HepG2 (cell line): ENCODE measurements at regions not wholly inside any gene's neighbourhood (a gene's known extent, or its start where the extent isn't known, plus 50 kb on each side); places are given as distances from the start of the nearest gene placed in this dataset.

Source experiments
- ATAC-seq: fragments of 200-7000 bp; cut with Tn5 transposase; 3 replicates; pipeline ENCODE4 v1.9.1; 2020; ENCODE audit warnings: mild to moderate bottlenecking, moderate library complexity
- BruUV-seq: library from RNA; stranded (reverse); fragments of 400-500 nt; replicated peaks from 2 replicates; lab custom pipeline; 2021; lab: Mats Ljungman, UMichigan
- CTCF ChIA-PET: fragments of 300-600 bp; formaldehyde crosslinking; extraction: SDS; loops from one replicate; lab custom pipeline; 2021; ENCODE audit warnings: low total read pairs, inconsistent platforms, low intra/inter-chr PET ratio; lab: Yijun Ruan, JAX
- POLR2A ChIA-PET: fragments of 350-600 bp; sonication (Branson Sonifier 250); formaldehyde crosslinking; loops from one replicate; lab custom pipeline; 2020; ENCODE audit warnings: antibody characterized with exemption, inconsistent platforms; lab: Yijun Ruan, JAX
- DNase-seq: peaks from one replicate; pipeline ENCODE4 v3.0.0-alpha.2; 2015; ENCODE audit warnings: low spot score
- FAIRE-seq: peaks from 3 replicates; lab custom pipeline; 2011; peaks lifted over from hg19 to GRCh38; lab: Jason Lieb, UNC
- H2AFZ ChIP-seq: one replicate; pipeline ENCODE4 v1.6.1; 2011; ENCODE audit warnings: low read length, inconsistent platforms
- H3K27ac ChIP-seq: fragments of 300-600 bp; 3 replicates; pipeline ENCODE4 v1.8.0; 2011; ENCODE audit warnings: mixed run types, mild to moderate bottlenecking, mixed read lengths, low read length, inconsistent platforms; ENCODE audit not compliant: insufficient read depth; ENCODE audit errors: extremely low read length
- H3K27me3 ChIP-seq, 2 experiments: fragments of 200-600 bp in 1 of 2; 2 replicates in 1 of 2; 3 replicates in 1 of 2; pipeline versions ENCODE4 v1.6.0 to v1.8.0; 2011; ENCODE audit warnings: low read length in 2 of 2, mild to moderate bottlenecking in 2 of 2, moderate library complexity in 2 of 2, inconsistent platforms in 1 of 2; ENCODE audit not compliant: insufficient read depth in 2 of 2, control insufficient read depth in 1 of 2
- H3K36me3 ChIP-seq, 2 experiments: fragments of 200-600 bp in 1 of 2; replicated peaks in 1 of 2; 2 replicates in 1 of 2; 3 replicates in 1 of 2; pipeline versions ENCODE4 v1.5.1 to v1.8.0; 2011; ENCODE audit warnings: low read length in 2 of 2, inconsistent platforms in 1 of 2; ENCODE audit not compliant: insufficient read depth in 2 of 2, control insufficient read depth in 1 of 2
- H3K4me1 ChIP-seq: 2 replicates; pipeline ENCODE4 v1.5.1; 2012; ENCODE audit warnings: low read length, inconsistent platforms; ENCODE audit not compliant: insufficient read depth
- H3K4me2 ChIP-seq: 2 replicates; pipeline ENCODE4 v1.6.0; 2011; ENCODE audit warnings: low read depth, low read length, inconsistent platforms
- H3K4me3 ChIP-seq, 3 experiments: fragments of 200-600 bp in 1 of 3; sonication (generic), shearing (Covaris generic) in 1 of 3; replicated peaks in 1 of 3; 2 replicates each; pipeline ENCODE4 v1.5.1; 2011 to 2016; ENCODE audit warnings: low read length in 3 of 3, inconsistent platforms in 2 of 3, low read depth in 2 of 3, mild to moderate bottlenecking in 2 of 3, control low read depth in 1 of 3, mixed read lengths in 1 of 3; ENCODE audit not compliant: insufficient read depth in 1 of 3
- H3K79me2 ChIP-seq: one replicate; pipeline ENCODE4 v1.6.1; 2011; ENCODE audit warnings: low read length, inconsistent platforms; ENCODE audit not compliant: insufficient read depth
- H3K9ac ChIP-seq: 2 replicates; pipeline ENCODE4 v1.6.0; 2011; ENCODE audit warnings: mild to moderate bottlenecking, low read depth, low read length, inconsistent platforms; ENCODE audit not compliant: insufficient read depth
- H3K9me3 ChIP-seq: 2 replicates; pipeline ENCODE4 v1.5.1; 2012; ENCODE audit warnings: mild to moderate bottlenecking, low read length
- H4K20me1 ChIP-seq: 2 replicates; pipeline ENCODE4 v1.6.0; 2011; ENCODE audit warnings: inconsistent platforms, mild to moderate bottlenecking, low read length, moderate library complexity; ENCODE audit not compliant: insufficient read depth
- ATRX ChIP-seq: sonication (generic); formaldehyde crosslinking; IDR thresholded peaks from 2 replicates; pipeline ENCODE4 v1.4.0; 2020; ENCODE audit warnings: missing genetic modification reagents, borderline replicate concordance
- RFX1 ChIP-seq: fragments of 450-650 bp; IDR thresholded peaks from 2 replicates; pipeline ENCODE4 v1.6.1; 2017
- TEAD2 ChIP-seq: sonication (generic); formaldehyde crosslinking; IDR thresholded peaks from 2 replicates; pipeline ENCODE4 v1.9.0; 2021; ENCODE audit warnings: missing genetic modification reagents
- ZNF3 ChIP-seq: IDR thresholded peaks from 2 replicates; pipeline ENCODE4 v1.7.0; 2017; ENCODE audit warnings: inconsistent platforms
- ZNF550 ChIP-seq: sonication (generic); formaldehyde crosslinking; IDR thresholded peaks from 2 replicates; pipeline ENCODE4 v1.4.0; 2020; ENCODE audit warnings: mild to moderate bottlenecking, missing genetic modification reagents, borderline replicate concordance
- ZNF567 ChIP-seq: sonication (generic); formaldehyde crosslinking; IDR thresholded peaks from 2 replicates; pipeline ENCODE4 v1.8.1; 2023; ENCODE audit warnings: mild to moderate bottlenecking, missing genetic modification reagents, borderline replicate concordance
- ZNF629 ChIP-seq: sonication (generic); formaldehyde crosslinking; conservative IDR thresholded peaks from 2 replicates; pipeline ENCODE4 v1.5.0; 2020; ENCODE audit warnings: missing genetic modification reagents
- ZNF766 ChIP-seq: sonication (generic); formaldehyde crosslinking; IDR thresholded peaks from 2 replicates; pipeline ENCODE4 v1.5.0; 2020; ENCODE audit warnings: missing genetic modification reagents, borderline replicate concordance
- ZSCAN25 ChIP-seq: sonication (generic); formaldehyde crosslinking; IDR thresholded peaks from 2 replicates; pipeline ENCODE4 v1.8.0; 2022; ENCODE audit warnings: mild to moderate bottlenecking, missing genetic modification reagents
- WGBS: methylation state at CpG from one replicate; pipeline ENCODE4 v1.1.6; 2017; ENCODE audit warnings: low lambda C conversion rate; 5-methylcytosine and 5-hydroxymethylcytosine counted together
- in situ Hi-C: cut with HindIII; loops from 2 replicates; pipeline ENCODE4 v1.10.0; 2017; ENCODE audit warnings: low pct_unique_long_range_greater_than_20kb; ENCODE audit not compliant: extremely low pct_ligation_motif_present
- intact Hi-C: fragments of 100-400 bp; cut with micrococcal nuclease; formaldehyde crosslinking; loops from one replicate; pipeline ENCODE4 v1.10.0; 2022; ENCODE audit not compliant: unreplicated experiment
- TF ChIP-seq, protein P1 (sequence below): sonication (generic); formaldehyde crosslinking; IDR thresholded peaks from 2 replicates; pipeline ENCODE4 v1.4.0; 2020; ENCODE audit warnings: mild to moderate bottlenecking, missing genetic modification reagents
- TF ChIP-seq, protein P2 (sequence below): sonication (generic); formaldehyde crosslinking; IDR thresholded peaks from 2 replicates; pipeline ENCODE4 v1.5.1; 2020; ENCODE audit warnings: missing genetic modification reagents, mild to moderate bottlenecking, borderline replicate concordance
- TF ChIP-seq, protein P3 (sequence below), 2 experiments: sonication (generic) in 1 of 2; formaldehyde crosslinking in 1 of 2; IDR thresholded peaks; 2 replicates each; pipeline versions ENCODE4 v1.4.0 to v1.6.1; 2016 to 2020; ENCODE audit warnings: borderline replicate concordance in 1 of 2, low read depth in 1 of 2, mild to moderate bottlenecking in 1 of 2, missing genetic modification reagents in 1 of 2
- TF ChIP-seq, protein P4 (sequence below): sonication (generic); formaldehyde crosslinking; IDR thresholded peaks from 2 replicates; pipeline ENCODE4 v1.4.0; 2020; ENCODE audit warnings: mild to moderate bottlenecking, missing genetic modification reagents

DNA sequence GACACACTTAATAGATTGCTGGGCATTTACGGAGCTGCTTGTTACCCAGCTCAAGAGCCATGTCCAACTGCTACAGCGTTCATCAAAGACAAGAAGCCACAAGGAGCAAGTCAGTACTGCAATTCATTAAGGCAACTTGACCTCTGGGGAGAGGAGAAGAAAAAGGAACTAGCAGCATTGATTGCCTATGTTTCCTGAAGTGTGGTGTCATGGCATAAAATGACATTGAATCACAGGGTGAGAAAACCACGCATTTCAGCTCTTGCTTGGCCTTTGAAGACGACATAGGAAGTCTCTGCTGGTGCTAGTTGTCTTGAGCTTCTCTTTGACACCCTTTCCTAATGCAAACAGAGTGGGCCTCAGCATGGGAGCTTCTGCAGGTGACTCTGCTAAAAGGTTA, 139.1 kb downstream of the CDH26 start:
- H4K20me1 ChIP-seq = no peaks in the 10 kb centered on the region
- in situ Hi-C loops (no loop called here), intact Hi-C loops (no loop called here)
- FAIRE-seq = no peak
- 5% methylated on average over 4 of the region's 4 CpGs for WGBS
- H3K4me2 ChIP-seq = no peak overlapping the region
- no peak for DNase-seq
- no peaks in the 10 kb centered on the region for H3K27me3 ChIP-seq
- H3K4me3 ChIP-seq = no peak overlapping the region
- H3K9ac ChIP-seq = no peak overlapping the region
- H3K27ac ChIP-seq = no peak overlapping the region
- no peaks in the 10 kb centered on the region for H3K36me3 ChIP-seq
- no peak for ATAC-seq
- H3K4me1 ChIP-seq = no peaks in the 10 kb centered on the region
- H3K79me2 ChIP-seq = no peaks in the 10 kb centered on the region
- H3K9me3 ChIP-seq = peaks cover 24% of the 10 kb centered on the region
- H2AFZ ChIP-seq = no peak overlapping the region
- BruUV-seq = no TSS peak
- ChIA-PET POLR2A (no interaction called here), CTCF (no interaction called here)
- TF ChIP-seq ZNF550 (no peak), ZNF3 (CRISPR knock-in tag) (no peak), ATRX (CRISPR knock-in tag) (no peak), ZSCAN25 (no peak), ZNF766 (CRISPR knock-in tag) (no peak), TEAD2 (CRISPR knock-in tag) (no peak), RFX1 (no peak), ZNF629 (no peak), ZNF567 (CRISPR knock-in tag) (no peak)
- TF ChIP-seq, protein P1, sequence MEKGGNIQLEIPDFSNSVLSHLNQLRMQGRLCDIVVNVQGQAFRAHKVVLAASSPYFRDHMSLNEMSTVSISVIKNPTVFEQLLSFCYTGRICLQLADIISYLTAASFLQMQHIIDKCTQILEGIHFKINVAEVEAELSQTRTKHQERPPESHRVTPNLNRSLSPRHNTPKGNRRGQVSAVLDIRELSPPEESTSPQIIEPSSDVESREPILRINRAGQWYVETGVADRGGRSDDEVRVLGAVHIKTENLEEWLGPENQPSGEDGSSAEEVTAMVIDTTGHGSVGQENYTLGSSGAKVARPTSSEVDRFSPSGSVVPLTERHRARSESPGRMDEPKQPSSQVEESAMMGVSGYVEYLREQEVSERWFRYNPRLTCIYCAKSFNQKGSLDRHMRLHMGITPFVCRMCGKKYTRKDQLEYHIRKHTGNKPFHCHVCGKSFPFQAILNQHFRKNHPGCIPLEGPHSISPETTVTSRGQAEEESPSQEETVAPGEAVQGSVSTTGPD (CRISPR knock-in tag) = no peak
- TF ChIP-seq, protein P2, sequence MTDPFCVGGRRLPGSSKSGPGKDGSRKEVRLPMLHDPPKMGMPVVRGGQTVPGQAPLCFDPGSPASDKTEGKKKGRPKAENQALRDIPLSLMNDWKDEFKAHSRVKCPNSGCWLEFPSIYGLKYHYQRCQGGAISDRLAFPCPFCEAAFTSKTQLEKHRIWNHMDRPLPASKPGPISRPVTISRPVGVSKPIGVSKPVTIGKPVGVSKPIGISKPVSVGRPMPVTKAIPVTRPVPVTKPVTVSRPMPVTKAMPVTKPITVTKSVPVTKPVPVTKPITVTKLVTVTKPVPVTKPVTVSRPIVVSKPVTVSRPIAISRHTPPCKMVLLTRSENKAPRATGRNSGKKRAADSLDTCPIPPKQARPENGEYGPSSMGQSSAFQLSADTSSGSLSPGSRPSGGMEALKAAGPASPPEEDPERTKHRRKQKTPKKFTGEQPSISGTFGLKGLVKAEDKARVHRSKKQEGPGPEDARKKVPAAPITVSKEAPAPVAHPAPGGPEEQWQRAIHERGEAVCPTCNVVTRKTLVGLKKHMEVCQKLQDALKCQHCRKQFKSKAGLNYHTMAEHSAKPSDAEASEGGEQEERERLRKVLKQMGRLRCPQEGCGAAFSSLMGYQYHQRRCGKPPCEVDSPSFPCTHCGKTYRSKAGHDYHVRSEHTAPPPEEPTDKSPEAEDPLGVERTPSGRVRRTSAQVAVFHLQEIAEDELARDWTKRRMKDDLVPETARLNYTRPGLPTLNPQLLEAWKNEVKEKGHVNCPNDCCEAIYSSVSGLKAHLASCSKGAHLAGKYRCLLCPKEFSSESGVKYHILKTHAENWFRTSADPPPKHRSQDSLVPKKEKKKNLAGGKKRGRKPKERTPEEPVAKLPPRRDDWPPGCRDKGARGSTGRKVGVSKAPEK = no peak
- TF ChIP-seq, protein P3, sequence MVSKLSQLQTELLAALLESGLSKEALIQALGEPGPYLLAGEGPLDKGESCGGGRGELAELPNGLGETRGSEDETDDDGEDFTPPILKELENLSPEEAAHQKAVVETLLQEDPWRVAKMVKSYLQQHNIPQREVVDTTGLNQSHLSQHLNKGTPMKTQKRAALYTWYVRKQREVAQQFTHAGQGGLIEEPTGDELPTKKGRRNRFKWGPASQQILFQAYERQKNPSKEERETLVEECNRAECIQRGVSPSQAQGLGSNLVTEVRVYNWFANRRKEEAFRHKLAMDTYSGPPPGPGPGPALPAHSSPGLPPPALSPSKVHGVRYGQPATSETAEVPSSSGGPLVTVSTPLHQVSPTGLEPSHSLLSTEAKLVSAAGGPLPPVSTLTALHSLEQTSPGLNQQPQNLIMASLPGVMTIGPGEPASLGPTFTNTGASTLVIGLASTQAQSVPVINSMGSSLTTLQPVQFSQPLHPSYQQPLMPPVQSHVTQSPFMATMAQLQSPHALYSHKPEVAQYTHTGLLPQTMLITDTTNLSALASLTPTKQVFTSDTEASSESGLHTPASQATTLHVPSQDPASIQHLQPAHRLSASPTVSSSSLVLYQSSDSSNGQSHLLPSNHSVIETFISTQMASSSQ (IDR thresholded peaks at IDR 0.05; ENCODE audit: low read depth) = no peak
- TF ChIP-seq, protein P3 (CRISPR knock-in tag; IDR thresholded peaks at IDR 0.05; ENCODE audit: borderline replicate concordance) = no peak
- TF ChIP-seq, protein P4, sequence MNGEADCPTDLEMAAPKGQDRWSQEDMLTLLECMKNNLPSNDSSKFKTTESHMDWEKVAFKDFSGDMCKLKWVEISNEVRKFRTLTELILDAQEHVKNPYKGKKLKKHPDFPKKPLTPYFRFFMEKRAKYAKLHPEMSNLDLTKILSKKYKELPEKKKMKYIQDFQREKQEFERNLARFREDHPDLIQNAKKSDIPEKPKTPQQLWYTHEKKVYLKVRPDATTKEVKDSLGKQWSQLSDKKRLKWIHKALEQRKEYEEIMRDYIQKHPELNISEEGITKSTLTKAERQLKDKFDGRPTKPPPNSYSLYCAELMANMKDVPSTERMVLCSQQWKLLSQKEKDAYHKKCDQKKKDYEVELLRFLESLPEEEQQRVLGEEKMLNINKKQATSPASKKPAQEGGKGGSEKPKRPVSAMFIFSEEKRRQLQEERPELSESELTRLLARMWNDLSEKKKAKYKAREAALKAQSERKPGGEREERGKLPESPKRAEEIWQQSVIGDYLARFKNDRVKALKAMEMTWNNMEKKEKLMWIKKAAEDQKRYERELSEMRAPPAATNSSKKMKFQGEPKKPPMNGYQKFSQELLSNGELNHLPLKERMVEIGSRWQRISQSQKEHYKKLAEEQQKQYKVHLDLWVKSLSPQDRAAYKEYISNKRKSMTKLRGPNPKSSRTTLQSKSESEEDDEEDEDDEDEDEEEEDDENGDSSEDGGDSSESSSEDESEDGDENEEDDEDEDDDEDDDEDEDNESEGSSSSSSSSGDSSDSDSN (CRISPR knock-in tag) = no peak
